ENCODE measurements at regions not wholly inside any gene's neighbourhood (a gene's known extent, or its start where the extent isn't known, plus 50 kb on each side); places are given as distances from the start of the nearest gene placed in this dataset.

DNA sequence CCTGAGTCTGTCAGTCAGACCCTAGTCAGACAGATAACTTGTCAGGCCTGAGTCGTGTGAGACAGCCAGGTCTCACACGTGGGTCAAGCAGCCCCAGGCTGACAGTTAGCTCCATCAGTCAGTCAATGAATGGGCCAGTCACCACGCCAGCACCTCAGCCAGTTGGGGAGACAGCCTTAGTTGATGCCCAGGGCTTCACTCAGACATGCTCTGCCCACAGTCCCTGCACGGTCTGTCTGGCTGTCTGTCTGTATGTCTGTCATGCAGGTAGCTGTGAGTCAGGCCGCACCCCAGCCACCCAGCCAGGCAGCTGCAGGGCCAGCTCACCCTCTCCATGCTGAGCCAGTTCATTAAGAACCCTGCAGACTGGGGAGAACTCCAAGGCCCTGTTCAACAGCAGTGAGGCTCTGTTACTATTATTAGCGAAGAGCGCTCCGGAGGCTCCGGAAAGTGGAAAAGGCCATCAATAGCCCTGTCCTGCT, 141.1 kb upstream of the PCBD1 start:
- TF ChIP-seq POLR2A (IDR thresholded peaks at IDR 0.05), result no peak
- TF ChIP-seq, protein P1, sequence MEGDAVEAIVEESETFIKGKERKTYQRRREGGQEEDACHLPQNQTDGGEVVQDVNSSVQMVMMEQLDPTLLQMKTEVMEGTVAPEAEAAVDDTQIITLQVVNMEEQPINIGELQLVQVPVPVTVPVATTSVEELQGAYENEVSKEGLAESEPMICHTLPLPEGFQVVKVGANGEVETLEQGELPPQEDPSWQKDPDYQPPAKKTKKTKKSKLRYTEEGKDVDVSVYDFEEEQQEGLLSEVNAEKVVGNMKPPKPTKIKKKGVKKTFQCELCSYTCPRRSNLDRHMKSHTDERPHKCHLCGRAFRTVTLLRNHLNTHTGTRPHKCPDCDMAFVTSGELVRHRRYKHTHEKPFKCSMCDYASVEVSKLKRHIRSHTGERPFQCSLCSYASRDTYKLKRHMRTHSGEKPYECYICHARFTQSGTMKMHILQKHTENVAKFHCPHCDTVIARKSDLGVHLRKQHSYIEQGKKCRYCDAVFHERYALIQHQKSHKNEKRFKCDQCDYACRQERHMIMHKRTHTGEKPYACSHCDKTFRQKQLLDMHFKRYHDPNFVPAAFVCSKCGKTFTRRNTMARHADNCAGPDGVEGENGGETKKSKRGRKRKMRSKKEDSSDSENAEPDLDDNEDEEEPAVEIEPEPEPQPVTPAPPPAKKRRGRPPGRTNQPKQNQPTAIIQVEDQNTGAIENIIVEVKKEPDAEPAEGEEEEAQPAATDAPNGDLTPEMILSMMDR (IDR thresholded peaks at IDR 0.05), result no peak

Measured in right lobe of liver (tissue), 4 donors.